Trophoblast cell (in vitro differentiated cells and primary cell): ENCODE measurements at regions not wholly inside any gene's neighbourhood (a gene's known extent, or its start where the extent isn't known, plus 50 kb on each side); places are given as distances from the start of the nearest gene placed in this dataset.
A peak's percentile ranks its signal among the peaks of the same experiment; 100 is the strongest.

Source experiments
- DNase-seq, 2 donors: peaks; one replicate each; pipeline ENCODE4 v3.0.0-alpha.2; 2016
- H2AFZ ChIP-seq: 2 replicates; pipeline ENCODE4 v1.6.1; 2013; ENCODE audit warnings: low read length, moderate library complexity, mild to moderate bottlenecking; ENCODE audit not compliant: insufficient read depth, poor library complexity
- H2AK5ac ChIP-seq: 2 replicates; pipeline ENCODE4 v1.6.1; 2013; ENCODE audit warnings: mild to moderate bottlenecking, low read length
- H2BK120ac ChIP-seq: 2 replicates; pipeline ENCODE4 v1.6.1; 2013; ENCODE audit warnings: low read length, mild to moderate bottlenecking, moderate library complexity; ENCODE audit not compliant: insufficient read depth, poor library complexity
- H2BK12ac ChIP-seq: 2 replicates; pipeline ENCODE4 v1.6.1; 2013; ENCODE audit warnings: mild to moderate bottlenecking, low read length, moderate library complexity
- H2BK5ac ChIP-seq: 2 replicates; pipeline ENCODE4 v1.6.1; 2013; ENCODE audit warnings: low read length, low read depth, moderate library complexity, mild to moderate bottlenecking; ENCODE audit not compliant: poor library complexity
- H3K14ac ChIP-seq: 2 replicates; pipeline ENCODE4 v1.6.1; 2013; ENCODE audit warnings: mild to moderate bottlenecking, low read length
- H3K18ac ChIP-seq: 2 replicates; pipeline ENCODE4 v1.6.1; 2013; ENCODE audit warnings: mild to moderate bottlenecking, low read length
- H3K23ac ChIP-seq: 2 replicates; pipeline ENCODE4 v1.6.1; 2013; ENCODE audit warnings: low read length
- H3K27ac ChIP-seq: 2 replicates; pipeline ENCODE4 v1.5.1; 2013; ENCODE audit warnings: low read depth, mild to moderate bottlenecking, inconsistent platforms, low read length, moderate library complexity
- H3K27me3 ChIP-seq: 2 replicates; pipeline ENCODE4 v1.6.1; 2013; ENCODE audit warnings: inconsistent platforms, mild to moderate bottlenecking, low read length, moderate library complexity; ENCODE audit not compliant: insufficient read depth
- H3K36me3 ChIP-seq, 2 experiments: 1 replicate in 1 of 2; 2 replicates in 1 of 2; pipeline ENCODE4 v1.6.1; 2013; ENCODE audit warnings: low read length in 2 of 2, mild to moderate bottlenecking in 2 of 2, moderate library complexity in 1 of 2; ENCODE audit not compliant: insufficient read depth in 2 of 2, control insufficient read depth in 1 of 2
- H3K4ac ChIP-seq: 2 replicates; pipeline ENCODE4 v1.6.1; 2013; ENCODE audit warnings: low read depth, mild to moderate bottlenecking, low read length, moderate library complexity
- H3K4me1 ChIP-seq, 2 experiments: 1 replicate in 1 of 2; 2 replicates in 1 of 2; pipeline ENCODE4 v1.6.1; 2013; ENCODE audit warnings: low read length in 2 of 2, mild to moderate bottlenecking in 2 of 2, moderate library complexity in 1 of 2; ENCODE audit not compliant: insufficient read depth in 2 of 2, control insufficient read depth in 1 of 2
- H3K4me2 ChIP-seq: 2 replicates; pipeline ENCODE4 v1.6.1; 2013; ENCODE audit warnings: inconsistent platforms, mild to moderate bottlenecking, low read length, moderate library complexity
- H3K4me3 ChIP-seq: 2 replicates; pipeline ENCODE4 v1.5.1; 2013; ENCODE audit warnings: mild to moderate bottlenecking, low read depth, low read length, inconsistent platforms
- H3K79me1 ChIP-seq: one replicate; pipeline ENCODE4 v1.6.1; 2013; ENCODE audit warnings: low read length
- H3K79me2 ChIP-seq: 2 replicates; pipeline ENCODE4 v1.6.1; 2013; ENCODE audit warnings: low read length, mild to moderate bottlenecking; ENCODE audit not compliant: control insufficient read depth, insufficient read depth, poor library complexity
- H3K9ac ChIP-seq: 2 replicates; pipeline ENCODE4 v1.6.1; 2013; ENCODE audit warnings: mild to moderate bottlenecking, low read length
- H3K9me3 ChIP-seq: 2 replicates; pipeline ENCODE4 v1.6.1; 2013; ENCODE audit warnings: low read depth, mild to moderate bottlenecking, control low read depth, inconsistent platforms, low read length; ENCODE audit not compliant: insufficient read depth
- H4K12ac ChIP-seq: 2 replicates; pipeline ENCODE4 v1.6.1; 2013; ENCODE audit warnings: low read depth, mild to moderate bottlenecking, low read length, moderate library complexity
- H4K8ac ChIP-seq: 2 replicates; pipeline ENCODE4 v1.6.1; 2013; ENCODE audit warnings: low read depth, mild to moderate bottlenecking, low read length, moderate library complexity
- H4K91ac ChIP-seq: one replicate; pipeline ENCODE4 v1.6.1; 2013; ENCODE audit warnings: low read depth, mild to moderate bottlenecking, low read length, moderate library complexity
- WGBS: extraction: QIAGEN DNeasy Blood & Tissue Kit; methylation state at CpG from one replicate; pipeline ENCODE4 v1.1.7; 2013; ENCODE audit warnings: missing lambda C conversion rate; ENCODE audit not compliant: insufficient read length, insufficient coverage; ENCODE audit errors: extremely low coverage; 5-methylcytosine and 5-hydroxymethylcytosine counted together

GRCh38 chr10:127635882-127636281, 86.8 kb downstream of the NPS start:
- Histone ChIP-seq H3K9ac (no peak overlapping the region), H3K36me3 (no peaks in the 10 kb centered on the region), H3K4ac (no peak overlapping the region), H3K27ac (no peak overlapping the region), H2BK5ac (no peak overlapping the region), H3K23ac (no peak overlapping the region), H3K79me2 (no peaks in the 10 kb centered on the region), H4K8ac (no peak overlapping the region), H3K18ac (no peak overlapping the region), H4K12ac (no peak overlapping the region), H4K91ac (no peak overlapping the region), H2AFZ (no peak overlapping the region), H2BK120ac (no peak overlapping the region), H3K4me2 (no peak overlapping the region), H2AK5ac (no peak overlapping the region), H3K4me1 (no peaks in the 10 kb centered on the region), H3K27me3 (no peaks in the 10 kb centered on the region), H2BK12ac (no peak overlapping the region), H3K4me3 (no peak overlapping the region), H3K9me3 (peaks cover 12% of the 10 kb centered on the region), H3K14ac (no peak overlapping the region), H3K79me1 (no peaks in the 10 kb centered on the region)
- no CpG with 5 or more reads among the region's 2 CpGs for WGBS
- no peak for DNase-seq

GRCh38 chr10:127648885-127649284, 88.1 kb upstream of the FOXI2 start:
- Histone ChIP-seq H4K12ac (no peak overlapping the region), H3K79me1 (no peaks in the 10 kb centered on the region), H3K9ac (no peak overlapping the region), H3K14ac (no peak overlapping the region), H3K79me2 (no peaks in the 10 kb centered on the region), H3K4ac (no peak overlapping the region), H3K4me2 (no peak overlapping the region), H2BK5ac (no peak overlapping the region), H2BK12ac (no peak overlapping the region), H4K91ac (no peak overlapping the region), H3K27me3 (no peaks in the 10 kb centered on the region), H3K27ac (no peak overlapping the region), H3K9me3 (no peaks in the 10 kb centered on the region), H2BK120ac (no peak overlapping the region), H2AK5ac (no peak overlapping the region), H3K23ac (no peak overlapping the region), H3K4me3 (no peak overlapping the region), H2AFZ (no peak overlapping the region), H3K36me3 (no peaks in the 10 kb centered on the region), H4K8ac (no peak overlapping the region), H3K18ac (no peak overlapping the region), H3K4me1 (no peaks in the 10 kb centered on the region)
- no peak for DNase-seq
- no CpG with 5 or more reads among the region's 3 CpGs for WGBS

DNA sequence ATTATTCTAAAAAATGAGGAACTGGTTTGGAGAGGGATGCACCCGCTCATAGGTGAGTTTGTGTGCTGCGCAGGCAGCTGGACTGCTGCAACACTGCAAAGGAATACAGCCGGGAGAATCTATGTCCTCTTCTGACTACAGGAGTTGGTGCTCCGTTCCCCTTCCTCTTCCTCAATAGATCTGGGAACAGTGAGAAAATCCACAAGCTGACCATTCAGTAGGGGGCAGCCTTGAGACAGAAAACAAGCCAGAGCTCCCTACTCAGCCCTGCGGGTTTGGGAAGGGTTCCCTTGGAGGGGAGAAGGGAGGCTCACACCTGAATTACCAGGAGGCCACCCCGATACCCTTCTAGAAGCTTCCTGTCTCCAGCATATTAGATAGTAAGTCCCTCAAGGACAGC, 87.3 kb upstream of the FOXI2 start:
- no peak overlapping the region for H3K23ac ChIP-seq
- H2AK5ac ChIP-seq, result no peak overlapping the region
- no peak overlapping the region for H4K8ac ChIP-seq
- no peaks in the 10 kb centered on the region for H3K4me1 ChIP-seq
- no peak overlapping the region for H2AFZ ChIP-seq
- H3K27ac ChIP-seq, result no peak overlapping the region
- H4K91ac ChIP-seq, result no peak overlapping the region
- H2BK5ac ChIP-seq, result no peak overlapping the region
- WGBS, result no CpG with 5 or more reads among the region's 6 CpGs
- no peak overlapping the region for H3K18ac ChIP-seq
- H2BK120ac ChIP-seq, result no peak overlapping the region
- no peak overlapping the region for H3K4me3 ChIP-seq
- H3K79me2 ChIP-seq, result no peaks in the 10 kb centered on the region
- no peaks in the 10 kb centered on the region for H3K27me3 ChIP-seq
- peak in 1 of 2 donors; percentile 23 for DNase-seq
- no peak overlapping the region for H3K14ac ChIP-seq
- no peaks in the 10 kb centered on the region for H3K36me3 ChIP-seq
- no peak overlapping the region for H3K4me2 ChIP-seq
- H2BK12ac ChIP-seq, result no peak overlapping the region
- H4K12ac ChIP-seq, result no peak overlapping the region
- H3K9me3 ChIP-seq, result no peaks in the 10 kb centered on the region
- no peaks in the 10 kb centered on the region for H3K79me1 ChIP-seq
- no peak overlapping the region for H3K4ac ChIP-seq
- no peak overlapping the region for H3K9ac ChIP-seq

GRCh38 chr10:127657056-127657455, 79.9 kb upstream of the FOXI2 start:
- Histone ChIP-seq H3K79me2 (no peaks in the 10 kb centered on the region), H3K23ac (no peak overlapping the region), H4K8ac (no peak overlapping the region), H3K4me1 (no peaks in the 10 kb centered on the region), H3K4ac (no peak overlapping the region), H3K79me1 (no peaks in the 10 kb centered on the region), H3K9me3 (no peaks in the 10 kb centered on the region), H3K18ac (no peak overlapping the region), H3K27me3 (no peaks in the 10 kb centered on the region), H3K36me3 (no peaks in the 10 kb centered on the region), H3K14ac (no peak overlapping the region), H4K12ac (no peak overlapping the region), H3K9ac (no peak overlapping the region), H3K4me3 (no peak overlapping the region), H4K91ac (no peak overlapping the region), H2AK5ac (no peak overlapping the region), H2AFZ (no peak overlapping the region), H2BK5ac (no peak overlapping the region), H3K27ac (no peak overlapping the region), H2BK120ac (no peak overlapping the region), H3K4me2 (no peak overlapping the region), H2BK12ac (no peak overlapping the region)
- no CpG with 5 or more reads among the region's 1 CpG for WGBS
- no peak for DNase-seq
